AG10803 (cell line): ENCODE measurements at regions not wholly inside any gene's neighbourhood (a gene's known extent, or its start where the extent isn't known, plus 50 kb on each side); places are given as distances from the start of the nearest gene placed in this dataset.

Source experiments
- DNase-seq: peaks from one replicate; pipeline ENCODE4 v3.0.0; 2010; ENCODE audit warnings: low read depth
- H3K4me3 ChIP-seq: 2 replicates; pipeline ENCODE4 v1.5.1; 2011; ENCODE audit warnings: mild to moderate bottlenecking, low read length, control low read depth
- TF ChIP-seq, protein P1 (sequence below): conservative IDR thresholded peaks from 2 replicates; pipeline ENCODE4 v1.5.1; 2011; ENCODE audit warnings: mild to moderate bottlenecking, low read length, control low read depth, inconsistent platforms

- TF ChIP-seq, protein P1, sequence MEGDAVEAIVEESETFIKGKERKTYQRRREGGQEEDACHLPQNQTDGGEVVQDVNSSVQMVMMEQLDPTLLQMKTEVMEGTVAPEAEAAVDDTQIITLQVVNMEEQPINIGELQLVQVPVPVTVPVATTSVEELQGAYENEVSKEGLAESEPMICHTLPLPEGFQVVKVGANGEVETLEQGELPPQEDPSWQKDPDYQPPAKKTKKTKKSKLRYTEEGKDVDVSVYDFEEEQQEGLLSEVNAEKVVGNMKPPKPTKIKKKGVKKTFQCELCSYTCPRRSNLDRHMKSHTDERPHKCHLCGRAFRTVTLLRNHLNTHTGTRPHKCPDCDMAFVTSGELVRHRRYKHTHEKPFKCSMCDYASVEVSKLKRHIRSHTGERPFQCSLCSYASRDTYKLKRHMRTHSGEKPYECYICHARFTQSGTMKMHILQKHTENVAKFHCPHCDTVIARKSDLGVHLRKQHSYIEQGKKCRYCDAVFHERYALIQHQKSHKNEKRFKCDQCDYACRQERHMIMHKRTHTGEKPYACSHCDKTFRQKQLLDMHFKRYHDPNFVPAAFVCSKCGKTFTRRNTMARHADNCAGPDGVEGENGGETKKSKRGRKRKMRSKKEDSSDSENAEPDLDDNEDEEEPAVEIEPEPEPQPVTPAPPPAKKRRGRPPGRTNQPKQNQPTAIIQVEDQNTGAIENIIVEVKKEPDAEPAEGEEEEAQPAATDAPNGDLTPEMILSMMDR, result no peak
- no peak for DNase-seq
- H3K4me3 ChIP-seq, result no peak overlapping the region
Measured at GRCh38 chr6:102407886-102408741, 1014.6 kb downstream of the GRIK2 start.

- TF ChIP-seq, protein P1, result no peak
- DNase-seq, result no peak
- H3K4me3 ChIP-seq, result no peak overlapping the region
Measured at GRCh38 chr6:102405860-102406259, 1012.4 kb downstream of the GRIK2 start.

GRCh38 chr6:102402635-102403329 lies 1009.3 kb downstream of the GRIK2 start:
- TF ChIP-seq, protein P1, result no peak
- H3K4me3 ChIP-seq, result no peak overlapping the region
- DNase-seq, result no peak

GRCh38 chr6:102398788-102399390 lies 1005.4 kb downstream of the GRIK2 start:
- no peak overlapping the region for H3K4me3 ChIP-seq
- TF ChIP-seq, protein P1, result no peak
- no peak for DNase-seq

DNA sequence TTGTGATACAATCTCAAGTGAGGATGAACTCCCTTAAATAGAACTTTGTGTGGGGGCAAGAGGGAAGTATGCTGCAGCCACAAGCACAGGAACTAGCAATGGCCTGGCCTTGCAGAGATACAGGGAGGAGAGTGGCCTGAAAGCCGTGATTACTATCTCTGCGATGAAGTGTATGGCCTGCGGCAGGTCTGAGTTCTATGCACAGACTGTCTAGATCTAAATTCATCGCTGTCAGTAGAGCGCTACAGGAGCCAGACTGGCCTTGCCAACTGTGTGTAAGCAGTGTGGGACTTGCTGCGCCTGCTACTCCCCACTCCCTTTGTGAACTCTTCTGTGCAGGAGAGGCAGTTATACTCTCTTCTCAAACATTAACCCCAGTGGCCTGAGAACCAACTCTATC lies 997.0 kb downstream of the GRIK2 start:
- H3K4me3 ChIP-seq, result no peak overlapping the region
- no peak for DNase-seq
- TF ChIP-seq, protein P1, result no peak

DNA sequence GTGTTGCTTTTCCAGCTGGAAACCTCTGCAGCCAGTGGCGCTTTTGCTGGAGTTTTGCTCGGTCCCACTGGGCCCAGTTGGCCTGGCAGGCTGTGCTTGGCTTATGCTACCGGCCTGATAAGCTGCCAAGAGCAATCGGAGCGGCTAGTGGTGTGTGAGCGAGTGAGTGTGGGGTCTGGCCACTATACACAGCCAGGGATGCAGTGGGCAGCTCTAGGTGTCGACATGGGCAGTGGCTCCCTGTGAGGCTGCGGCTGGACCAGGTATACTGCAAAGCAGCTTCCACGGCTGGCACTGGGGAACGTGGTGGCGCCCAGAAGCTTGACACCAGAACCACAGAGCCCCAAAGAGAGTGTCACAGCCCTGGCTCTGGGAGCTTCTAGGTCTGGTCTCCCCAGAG lies 996.5 kb downstream of the GRIK2 start:
- TF ChIP-seq, protein P1, result no peak
- H3K4me3 ChIP-seq, result no peak overlapping the region
- DNase-seq, result no peak
